ENCODE measurements at regions not wholly inside any gene's neighbourhood (a gene's known extent, or its start where the extent isn't known, plus 50 kb on each side); places are given as distances from the start of the nearest gene placed in this dataset.

DNA sequence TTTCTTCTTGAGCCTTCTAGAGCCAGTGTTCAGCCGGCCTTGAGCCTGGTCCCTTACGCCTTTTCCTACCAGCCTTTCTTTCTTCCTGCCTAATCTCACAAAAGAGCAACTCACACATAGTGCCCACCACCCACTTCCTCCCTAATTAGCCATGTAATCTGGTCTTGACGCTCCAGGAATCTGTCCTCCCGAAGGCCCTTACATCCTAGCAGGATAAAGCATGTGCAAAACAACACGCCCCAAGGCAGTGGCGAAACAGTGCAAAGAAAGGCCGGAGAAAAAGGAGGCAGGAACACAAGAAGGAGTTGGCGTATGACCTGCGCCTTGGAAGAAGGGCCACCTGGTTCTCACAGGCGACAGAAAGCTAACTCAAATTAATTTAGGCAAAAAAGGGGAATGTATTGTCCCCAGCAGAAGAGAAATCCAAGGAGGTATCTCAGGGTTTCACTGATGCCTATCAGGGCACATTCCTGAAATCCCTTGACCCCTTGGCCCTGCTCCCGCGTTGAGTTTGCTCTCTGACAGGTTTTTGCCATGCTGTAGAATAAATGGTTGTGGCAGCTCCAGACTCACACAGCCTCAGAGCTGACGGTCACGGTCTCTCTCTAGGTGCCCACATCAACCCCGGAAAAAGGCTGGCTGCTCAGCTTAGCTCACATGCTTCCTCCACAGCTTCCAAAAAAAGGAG, 79.0 kb downstream of the ZNF281 start:
- Histone ChIP-seq H2BK120ac (ENCODE audit: low read depth, low read length) (peak overlapping the region; percentile 58), H3K36me3 (ENCODE audit: control insufficient read depth in 1 of 2, insufficient read depth in 2 of 2, low read depth in 1 of 2, low read length in 2 of 2) (no peaks in the 10 kb centered on the region), H3K9me3 (ENCODE audit: control insufficient read depth, low read length) (no peaks in the 10 kb centered on the region), H3K79me1 (replicated peaks; ENCODE audit: low read length, poor library complexity, severe bottlenecking) (no peaks in the 10 kb centered on the region), H3K14ac (ENCODE audit: low read length in 2 of 2) (peak overlapping the region in 1 of 2 experiments; percentile 36), H3K18ac (ENCODE audit: low read depth in 1 of 2, low read length in 2 of 2) (peak overlapping the region; percentile 28 to 54), H2BK15ac (ENCODE audit: low read depth, poor library complexity, severe bottlenecking) (no peak overlapping the region), H3K4me1 (ENCODE audit: control insufficient read depth, insufficient read depth, low read depth, low read length) (peaks cover 2% of the 10 kb centered on the region), H3K4ac (ENCODE audit: low read depth in 1 of 2, low read length in 2 of 2) (peak overlapping the region in 1 of 2 experiments; percentile 26), H2AK5ac (ENCODE audit: low read length, severe bottlenecking) (peak overlapping the region; percentile 16), H2BK5ac (ENCODE audit: low read depth, low read length, poor library complexity, severe bottlenecking) (no peak overlapping the region), H3K4me3 (ENCODE audit: insufficient read depth in 1 of 2, low read depth in 1 of 2, low read length in 2 of 2) (no peak overlapping the region), H4K8ac (ENCODE audit: low read length) (peak overlapping the region; percentile 84), H3K27me3 (ENCODE audit: control insufficient read depth in 1 of 2, insufficient read depth in 1 of 2, low read length in 2 of 2) (no peaks in the 10 kb centered on the region), H3K9ac (ENCODE audit: low read length) (no peak overlapping the region), H3K27ac (ENCODE audit: low read length, poor library complexity, severe bottlenecking) (no peak overlapping the region), H2BK12ac (ENCODE audit: low read length in 2 of 2) (peak overlapping the region in 1 of 2 experiments; percentile 51), H3K23ac (ENCODE audit: low read length in 2 of 2) (no peak overlapping the region), H2AFZ (ENCODE audit: low read depth, low read length) (no peak overlapping the region), H3K4me2 (ENCODE audit: low read length, poor library complexity, severe bottlenecking) (no peak overlapping the region), H4K91ac (ENCODE audit: low read length) (peak overlapping the region; percentile 39)
- 62% methylated on average over 15 of the region's 15 CpGs for WGBS
- DNase-seq = no peak

DNA sequence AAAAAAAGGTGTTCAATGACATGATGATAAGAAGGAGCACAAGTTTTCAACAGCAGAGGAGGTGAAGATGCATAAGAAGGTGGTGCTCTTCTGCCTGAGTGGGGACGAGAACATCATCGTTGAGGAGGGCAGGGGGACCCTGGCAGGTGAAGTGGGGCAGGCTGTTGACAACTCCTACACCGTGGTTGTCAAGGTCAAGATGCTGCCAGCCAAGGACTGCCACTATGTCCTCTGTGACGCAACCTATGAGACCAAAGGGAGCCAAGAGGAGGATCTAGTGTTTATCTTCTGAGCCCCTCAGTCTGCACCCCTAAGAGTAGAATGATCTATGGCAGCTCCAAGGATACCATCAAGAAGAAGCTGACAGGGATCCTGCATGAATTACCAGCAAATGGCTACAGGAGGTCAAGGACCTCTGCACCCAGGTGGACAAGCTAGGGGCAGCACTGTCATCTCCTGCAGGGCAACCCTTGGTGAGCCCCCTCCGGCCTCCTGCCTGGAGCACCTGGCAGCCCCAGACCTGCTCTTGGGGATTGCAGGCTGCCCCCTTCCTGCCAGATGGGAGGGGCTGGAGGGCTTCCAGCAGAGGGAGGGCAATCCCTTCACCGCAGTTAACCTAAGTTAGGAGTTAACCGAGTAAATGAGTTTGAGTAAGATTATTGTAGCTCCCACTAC, 80.5 kb downstream of the ZNF281 start:
- no peak overlapping the region for H3K23ac ChIP-seq (ENCODE audit: low read length in 2 of 2)
- no peak overlapping the region for H3K9ac ChIP-seq (ENCODE audit: low read length)
- H3K4me2 ChIP-seq (ENCODE audit: low read length, poor library complexity, severe bottlenecking) = no peak overlapping the region
- no peak overlapping the region for H3K4ac ChIP-seq (ENCODE audit: low read depth in 1 of 2, low read length in 2 of 2)
- no peak overlapping the region for H2BK12ac ChIP-seq (ENCODE audit: low read length in 2 of 2)
- no peak overlapping the region for H4K8ac ChIP-seq (ENCODE audit: low read length)
- H3K14ac ChIP-seq (ENCODE audit: low read length in 2 of 2) = no peak overlapping the region
- H2AFZ ChIP-seq (ENCODE audit: low read depth, low read length) = no peak overlapping the region
- no peak overlapping the region for H3K18ac ChIP-seq (ENCODE audit: low read depth in 1 of 2, low read length in 2 of 2)
- DNase-seq = no peak
- no peaks in the 10 kb centered on the region for H3K79me1 ChIP-seq (replicated peaks; ENCODE audit: low read length, poor library complexity, severe bottlenecking)
- no peak overlapping the region for H2AK5ac ChIP-seq (ENCODE audit: low read length, severe bottlenecking)
- 90% methylated on average over 6 of the region's 7 CpGs for WGBS
- H3K27ac ChIP-seq (ENCODE audit: low read length, poor library complexity, severe bottlenecking) = no peak overlapping the region
- peaks cover 2% of the 10 kb centered on the region for H3K4me1 ChIP-seq (ENCODE audit: control insufficient read depth, insufficient read depth, low read depth, low read length)
- no peak overlapping the region for H3K4me3 ChIP-seq (ENCODE audit: insufficient read depth in 1 of 2, low read depth in 1 of 2, low read length in 2 of 2)
- H3K27me3 ChIP-seq (ENCODE audit: control insufficient read depth in 1 of 2, insufficient read depth in 1 of 2, low read length in 2 of 2) = no peaks in the 10 kb centered on the region
- no peak overlapping the region for H4K91ac ChIP-seq (ENCODE audit: low read length)
- no peaks in the 10 kb centered on the region for H3K9me3 ChIP-seq (ENCODE audit: control insufficient read depth, low read length)
- H2BK5ac ChIP-seq (ENCODE audit: low read depth, low read length, poor library complexity, severe bottlenecking) = no peak overlapping the region
- no peaks in the 10 kb centered on the region for H3K36me3 ChIP-seq (ENCODE audit: control insufficient read depth in 1 of 2, insufficient read depth in 2 of 2, low read depth in 1 of 2, low read length in 2 of 2)
- no peak overlapping the region for H2BK120ac ChIP-seq (ENCODE audit: low read depth, low read length)
- no peak overlapping the region for H2BK15ac ChIP-seq (ENCODE audit: low read depth, poor library complexity, severe bottlenecking)

DNA sequence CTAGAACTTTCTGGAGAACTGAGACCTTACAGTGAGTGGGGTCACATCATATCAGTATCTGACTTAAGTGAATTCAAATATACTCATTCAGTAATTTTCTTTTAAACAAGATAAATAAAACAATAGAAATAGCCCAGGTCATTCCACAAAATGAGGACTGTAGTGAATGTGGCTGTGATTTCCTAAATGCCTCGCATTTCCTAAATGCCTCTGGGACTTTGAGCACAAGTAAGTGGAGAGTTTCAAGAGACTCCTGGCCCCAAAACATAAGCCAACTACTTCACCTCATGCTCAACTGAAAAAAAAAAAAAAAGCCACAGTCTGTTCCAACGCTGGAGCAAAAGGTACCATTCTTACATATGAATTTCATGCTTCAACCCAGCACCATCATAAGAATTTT, 81.5 kb downstream of the ZNF281 start:
- H2BK120ac ChIP-seq (ENCODE audit: low read depth, low read length) = no peak overlapping the region
- H3K9ac ChIP-seq (ENCODE audit: low read length) = no peak overlapping the region
- no peak overlapping the region for H3K14ac ChIP-seq (ENCODE audit: low read length in 2 of 2)
- no peak overlapping the region for H3K4me3 ChIP-seq (ENCODE audit: insufficient read depth in 1 of 2, low read depth in 1 of 2, low read length in 2 of 2)
- H2BK15ac ChIP-seq (ENCODE audit: low read depth, poor library complexity, severe bottlenecking) = no peak overlapping the region
- H4K91ac ChIP-seq (ENCODE audit: low read length) = no peak overlapping the region
- 86% methylated on average over 2 of the region's 2 CpGs for WGBS
- H3K4me2 ChIP-seq (ENCODE audit: low read length, poor library complexity, severe bottlenecking) = no peak overlapping the region
- H3K4me1 ChIP-seq (ENCODE audit: control insufficient read depth, insufficient read depth, low read depth, low read length) = peaks cover 2% of the 10 kb centered on the region
- no peaks in the 10 kb centered on the region for H3K79me1 ChIP-seq (replicated peaks; ENCODE audit: low read length, poor library complexity, severe bottlenecking)
- no peak overlapping the region for H2BK12ac ChIP-seq (ENCODE audit: low read length in 2 of 2)
- no peak overlapping the region for H2AFZ ChIP-seq (ENCODE audit: low read depth, low read length)
- no peak overlapping the region for H3K23ac ChIP-seq (ENCODE audit: low read length in 2 of 2)
- no peak overlapping the region for H3K18ac ChIP-seq (ENCODE audit: low read depth in 1 of 2, low read length in 2 of 2)
- H3K9me3 ChIP-seq (ENCODE audit: control insufficient read depth, low read length) = no peaks in the 10 kb centered on the region
- no peak overlapping the region for H2BK5ac ChIP-seq (ENCODE audit: low read depth, low read length, poor library complexity, severe bottlenecking)
- no peaks in the 10 kb centered on the region for H3K27me3 ChIP-seq (ENCODE audit: control insufficient read depth in 1 of 2, insufficient read depth in 1 of 2, low read length in 2 of 2)
- no peak overlapping the region for H2AK5ac ChIP-seq (ENCODE audit: low read length, severe bottlenecking)
- no peaks in the 10 kb centered on the region for H3K36me3 ChIP-seq (ENCODE audit: control insufficient read depth in 1 of 2, insufficient read depth in 2 of 2, low read depth in 1 of 2, low read length in 2 of 2)
- DNase-seq = no peak
- H4K8ac ChIP-seq (ENCODE audit: low read length) = no peak overlapping the region
- no peak overlapping the region for H3K4ac ChIP-seq (ENCODE audit: low read depth in 1 of 2, low read length in 2 of 2)
- no peak overlapping the region for H3K27ac ChIP-seq (ENCODE audit: low read length, poor library complexity, severe bottlenecking)

DNA sequence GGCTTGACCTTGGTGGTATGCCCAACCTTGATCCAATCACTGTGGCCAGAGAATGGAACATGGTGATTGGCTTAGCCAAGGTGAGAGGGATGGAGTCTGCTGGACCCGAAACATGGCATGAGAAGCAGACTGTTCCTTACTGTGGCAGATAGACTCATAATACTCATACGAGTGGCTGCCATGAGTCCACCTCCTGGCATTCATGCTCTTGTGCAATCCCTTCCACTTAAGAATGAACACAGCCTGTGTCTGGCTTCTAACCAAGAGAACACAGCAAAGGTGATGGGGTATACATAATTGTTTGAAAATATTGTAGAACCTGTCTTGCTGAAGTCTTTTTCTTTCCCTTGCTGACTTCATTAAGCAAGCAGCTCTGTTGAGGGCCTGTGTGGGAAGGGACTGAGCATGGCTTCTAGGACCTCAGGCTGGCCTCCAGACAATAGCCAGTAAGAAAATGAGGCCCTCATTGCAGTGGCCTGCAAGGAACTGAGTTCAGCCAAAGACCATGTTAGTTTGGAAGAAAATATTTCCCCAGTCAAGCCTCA, 85.9 kb downstream of the ZNF281 start:
- H3K27me3 ChIP-seq (ENCODE audit: control insufficient read depth in 1 of 2, insufficient read depth in 1 of 2, low read length in 2 of 2) = no peaks in the 10 kb centered on the region
- H3K23ac ChIP-seq (ENCODE audit: low read length in 2 of 2) = no peak overlapping the region
- H3K9me3 ChIP-seq (ENCODE audit: control insufficient read depth, low read length) = no peaks in the 10 kb centered on the region
- peak; percentile 45 for DNase-seq
- H4K91ac ChIP-seq (ENCODE audit: low read length) = no peak overlapping the region
- H3K4me1 ChIP-seq (ENCODE audit: control insufficient read depth, insufficient read depth, low read depth, low read length) = peaks cover 2% of the 10 kb centered on the region
- no peak overlapping the region for H2BK5ac ChIP-seq (ENCODE audit: low read depth, low read length, poor library complexity, severe bottlenecking)
- peak overlapping the region in 1 of 2 experiments; percentile 77 for H3K14ac ChIP-seq (ENCODE audit: low read length in 2 of 2)
- H2BK120ac ChIP-seq (ENCODE audit: low read depth, low read length) = no peak overlapping the region
- H4K8ac ChIP-seq (ENCODE audit: low read length) = no peak overlapping the region
- H3K18ac ChIP-seq (ENCODE audit: low read depth in 1 of 2, low read length in 2 of 2) = no peak overlapping the region
- no peak overlapping the region for H3K4me2 ChIP-seq (ENCODE audit: low read length, poor library complexity, severe bottlenecking)
- WGBS = 83% methylated on average over 1 of the region's 2 CpGs
- no peak overlapping the region for H3K9ac ChIP-seq (ENCODE audit: low read length)
- no peak overlapping the region for H3K4ac ChIP-seq (ENCODE audit: low read depth in 1 of 2, low read length in 2 of 2)
- H3K4me3 ChIP-seq (ENCODE audit: insufficient read depth in 1 of 2, low read depth in 1 of 2, low read length in 2 of 2) = no peak overlapping the region
- peak overlapping the region; percentile 39 for H2AK5ac ChIP-seq (ENCODE audit: low read length, severe bottlenecking)
- H3K36me3 ChIP-seq (ENCODE audit: control insufficient read depth in 1 of 2, insufficient read depth in 2 of 2, low read depth in 1 of 2, low read length in 2 of 2) = no peaks in the 10 kb centered on the region
- peak overlapping the region; percentile 22 to 28 for H2BK12ac ChIP-seq (ENCODE audit: low read length in 2 of 2)
- no peaks in the 10 kb centered on the region for H3K79me1 ChIP-seq (replicated peaks; ENCODE audit: low read length, poor library complexity, severe bottlenecking)
- no peak overlapping the region for H2AFZ ChIP-seq (ENCODE audit: low read depth, low read length)
- no peak overlapping the region for H2BK15ac ChIP-seq (ENCODE audit: low read depth, poor library complexity, severe bottlenecking)
- H3K27ac ChIP-seq (ENCODE audit: low read length, poor library complexity, severe bottlenecking) = no peak overlapping the region

Data from mesenchymal stem cell (in vitro differentiated cells and primary cell).